GM12891 (cell line): ENCODE measurements at regions not wholly inside any gene's neighbourhood (a gene's known extent, or its start where the extent isn't known, plus 50 kb on each side); places are given as distances from the start of the nearest gene placed in this dataset.

Source experiments
- POLR2A ChIP-seq: IDR thresholded peaks from 2 replicates; pipeline ENCODE4 v1.6.1; 2011; ENCODE audit warnings: low read depth, low read length, control low read depth
- POLR2AphosphoS5 ChIP-seq: IDR thresholded peaks from 2 replicates; pipeline ENCODE4 v1.6.1; 2011; ENCODE audit warnings: low read depth, low read length, control low read depth
- POU2F2 ChIP-seq: IDR thresholded peaks from 2 replicates; pipeline ENCODE4 v1.6.1; 2011; ENCODE audit warnings: low read depth, mild to moderate bottlenecking, control low read depth, low read length, moderate library complexity
- SPI1 ChIP-seq: IDR thresholded peaks from 2 replicates; pipeline ENCODE4 v1.6.1; 2011; ENCODE audit warnings: low read depth, low read length, control low read depth
- TAF1 ChIP-seq: IDR thresholded peaks from 2 replicates; pipeline ENCODE4 v1.6.1; 2011; ENCODE audit warnings: low read depth, low read length, control low read depth

DNA sequence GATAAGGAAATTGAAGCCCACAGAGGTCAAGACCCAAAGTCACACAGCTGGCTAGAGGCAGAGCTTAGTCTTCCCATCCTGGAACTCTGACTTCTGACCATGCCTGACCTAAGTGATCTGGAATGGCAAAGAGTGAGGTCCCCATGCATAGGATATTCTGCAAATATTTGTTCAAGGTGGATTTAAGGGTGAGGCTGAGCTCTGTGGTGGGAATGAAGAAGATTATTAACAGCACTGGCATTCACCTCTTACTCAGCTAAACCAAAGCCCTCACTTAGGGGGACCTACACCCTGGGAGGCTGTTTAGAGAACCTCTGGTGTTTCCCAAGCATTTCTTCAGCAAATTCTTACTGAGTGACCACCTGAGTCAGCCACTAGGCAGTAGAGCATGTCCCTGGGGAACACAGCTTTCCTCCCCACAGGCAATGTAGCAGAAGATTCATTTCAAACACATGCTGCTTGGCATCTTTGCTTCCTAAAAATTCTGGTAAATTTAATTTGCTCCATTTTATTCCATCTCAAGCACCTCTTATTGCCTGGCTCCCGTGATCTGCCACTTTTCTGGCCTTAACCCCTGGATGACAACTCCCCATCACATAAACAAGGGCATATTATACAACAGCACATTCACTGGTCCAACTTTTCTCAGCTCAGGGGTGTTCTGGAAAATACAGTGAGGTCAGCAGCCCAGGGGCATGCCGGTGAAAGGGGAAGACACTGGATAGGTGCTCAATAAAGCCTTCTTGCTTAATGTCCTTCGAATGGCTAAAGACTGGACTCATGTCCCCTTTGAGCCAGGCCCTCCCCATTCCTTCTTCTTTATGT lies 176.0 kb downstream of the ABHD5 start:
- TF ChIP-seq POLR2A (no peak), POLR2AphosphoS5 (no peak), TAF1 (no peak), POU2F2 (no peak), SPI1 (no peak)
